ENCODE measurements at regions not wholly inside any gene's neighbourhood (a gene's known extent, or its start where the extent isn't known, plus 50 kb on each side); places are given as distances from the start of the nearest gene placed in this dataset.

DNA sequence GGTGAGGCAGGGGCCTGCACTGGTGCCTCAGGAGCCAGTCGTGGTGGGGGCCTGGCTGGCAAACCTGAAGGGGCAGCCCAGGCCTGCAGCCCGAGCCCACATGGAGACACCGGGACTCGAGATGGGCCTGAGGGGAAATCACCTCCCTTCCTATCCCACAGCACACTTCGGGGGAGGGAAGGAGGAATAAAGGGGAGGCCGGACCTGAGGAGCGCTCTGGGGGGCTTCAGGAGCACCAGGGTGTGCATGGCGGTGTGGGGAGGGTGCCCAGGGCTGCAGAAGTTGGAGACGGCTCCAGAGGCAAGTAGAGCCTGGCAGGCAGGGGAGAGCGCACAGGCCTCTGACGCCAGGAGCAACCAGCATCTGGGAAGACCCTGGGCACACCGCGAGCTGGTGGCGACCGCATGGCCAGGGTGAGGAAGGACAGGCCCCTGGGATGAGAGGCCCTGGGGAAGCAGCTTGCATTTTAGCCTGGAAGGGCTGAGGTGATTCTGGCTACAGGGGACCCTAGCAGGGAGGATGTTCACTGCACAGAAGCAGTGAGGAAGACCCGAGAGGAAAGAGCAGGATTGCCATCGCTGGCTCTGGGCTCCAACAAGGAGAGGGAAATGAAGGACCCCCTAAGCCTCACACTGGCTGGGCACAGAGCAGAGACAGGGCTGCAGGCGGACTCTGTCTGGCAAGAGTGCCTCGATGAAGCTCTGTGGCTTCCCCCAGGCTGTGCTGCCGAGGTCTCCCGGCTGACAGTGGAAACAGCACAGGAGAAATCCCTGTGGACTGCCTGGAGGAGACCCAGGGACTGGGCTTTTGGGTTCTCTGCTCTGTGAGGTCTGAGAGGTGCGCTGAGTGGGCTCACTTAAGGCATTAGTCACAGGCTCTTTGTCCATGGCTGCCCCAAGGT is 457.7 kb downstream of the BRD1 start:
- TF ChIP-seq, protein P1, sequence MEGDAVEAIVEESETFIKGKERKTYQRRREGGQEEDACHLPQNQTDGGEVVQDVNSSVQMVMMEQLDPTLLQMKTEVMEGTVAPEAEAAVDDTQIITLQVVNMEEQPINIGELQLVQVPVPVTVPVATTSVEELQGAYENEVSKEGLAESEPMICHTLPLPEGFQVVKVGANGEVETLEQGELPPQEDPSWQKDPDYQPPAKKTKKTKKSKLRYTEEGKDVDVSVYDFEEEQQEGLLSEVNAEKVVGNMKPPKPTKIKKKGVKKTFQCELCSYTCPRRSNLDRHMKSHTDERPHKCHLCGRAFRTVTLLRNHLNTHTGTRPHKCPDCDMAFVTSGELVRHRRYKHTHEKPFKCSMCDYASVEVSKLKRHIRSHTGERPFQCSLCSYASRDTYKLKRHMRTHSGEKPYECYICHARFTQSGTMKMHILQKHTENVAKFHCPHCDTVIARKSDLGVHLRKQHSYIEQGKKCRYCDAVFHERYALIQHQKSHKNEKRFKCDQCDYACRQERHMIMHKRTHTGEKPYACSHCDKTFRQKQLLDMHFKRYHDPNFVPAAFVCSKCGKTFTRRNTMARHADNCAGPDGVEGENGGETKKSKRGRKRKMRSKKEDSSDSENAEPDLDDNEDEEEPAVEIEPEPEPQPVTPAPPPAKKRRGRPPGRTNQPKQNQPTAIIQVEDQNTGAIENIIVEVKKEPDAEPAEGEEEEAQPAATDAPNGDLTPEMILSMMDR (IDR thresholded peaks at IDR 0.05; ENCODE audit: low read depth, low read length, missing control alignments) = no peak
- DNase-seq (ENCODE audit: extremely low read depth, low read depth) = no peak
- no peak overlapping the region for H3K4me3 ChIP-seq (replicated peaks; ENCODE audit: low read depth, low read length)

- no peak overlapping the region for H3K4me3 ChIP-seq (replicated peaks; ENCODE audit: low read depth, low read length)
- DNase-seq (ENCODE audit: extremely low read depth, low read depth) = no peak
- TF ChIP-seq, protein P1 (IDR thresholded peaks at IDR 0.05; ENCODE audit: low read depth, low read length, missing control alignments) = no peak
These were observed 458.5 kb downstream of the BRD1 start for GRCh38 chr22:49368976-49369725.

DNA sequence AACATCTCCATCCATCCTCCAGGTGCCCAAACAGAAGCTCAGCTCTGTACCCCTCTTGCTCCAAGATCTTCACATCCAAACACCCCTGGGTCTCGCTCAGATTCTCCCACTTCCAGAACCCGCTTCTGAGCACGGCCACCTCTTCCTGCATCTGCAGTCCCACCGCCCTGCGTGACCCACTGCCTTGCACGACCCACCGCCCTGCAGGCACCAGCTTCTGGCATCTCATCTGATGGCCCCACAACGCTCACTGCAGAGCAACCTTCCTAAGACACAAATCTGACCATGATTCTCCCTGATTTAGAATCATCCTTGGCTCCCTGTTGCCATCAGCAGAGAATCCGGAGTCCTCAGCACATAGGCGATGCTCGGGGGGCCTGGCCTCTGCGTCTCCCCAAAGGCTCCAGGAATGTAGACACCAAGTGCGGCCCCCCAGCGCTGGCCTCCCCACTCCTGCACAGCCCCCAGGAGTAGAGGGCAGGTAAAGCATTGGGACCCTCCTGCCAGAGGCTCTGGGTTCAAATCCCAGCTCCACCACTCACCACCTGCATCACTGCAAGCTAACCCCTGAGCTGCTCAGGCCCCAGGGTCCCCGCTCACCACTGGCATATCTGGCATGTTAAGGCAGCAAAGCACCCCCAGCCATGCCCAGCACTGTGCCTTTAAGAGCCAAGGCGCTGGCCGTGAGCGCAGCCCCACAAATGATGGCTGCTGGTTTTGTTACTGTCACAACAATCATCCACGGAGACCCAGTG is 459.3 kb downstream of the BRD1 start:
- TF ChIP-seq, protein P1 (IDR thresholded peaks at IDR 0.05; ENCODE audit: low read depth, low read length, missing control alignments) = no peak
- no peak overlapping the region for H3K4me3 ChIP-seq (replicated peaks; ENCODE audit: low read depth, low read length)
- DNase-seq (ENCODE audit: extremely low read depth, low read depth) = no peak

- no peak for DNase-seq (ENCODE audit: extremely low read depth, low read depth)
- no peak overlapping the region for H3K4me3 ChIP-seq (replicated peaks; ENCODE audit: low read depth, low read length)
- TF ChIP-seq, protein P1 (IDR thresholded peaks at IDR 0.05; ENCODE audit: low read depth, low read length, missing control alignments) = no peak
These were observed 460.5 kb downstream of the BRD1 start for GRCh38 chr22:49367041-49367697.

DNA sequence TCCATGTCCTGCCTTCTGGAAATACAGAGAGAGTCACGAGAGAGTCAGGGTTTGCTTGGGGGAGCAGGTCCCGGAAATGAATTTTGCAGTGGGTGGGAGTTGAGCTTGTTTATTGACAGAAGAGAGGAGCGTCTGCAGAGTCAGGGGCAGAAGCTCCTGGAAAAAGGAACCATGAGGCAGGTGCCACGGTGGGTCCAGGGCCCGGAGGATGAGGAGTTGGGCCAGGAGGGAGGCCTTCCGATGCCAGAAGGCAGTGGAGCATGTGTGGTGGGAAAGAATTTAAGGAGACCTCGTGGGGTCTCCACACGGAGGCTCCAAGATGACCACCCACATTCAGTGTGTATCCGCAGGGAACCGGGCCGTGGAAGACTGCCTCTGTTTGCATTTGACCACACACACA is 461.2 kb downstream of the BRD1 start:
- TF ChIP-seq, protein P1 (IDR thresholded peaks at IDR 0.05; ENCODE audit: low read depth, low read length, missing control alignments) = no peak
- no peak overlapping the region for H3K4me3 ChIP-seq (replicated peaks; ENCODE audit: low read depth, low read length)
- DNase-seq (ENCODE audit: extremely low read depth, low read depth) = no peak

DNA sequence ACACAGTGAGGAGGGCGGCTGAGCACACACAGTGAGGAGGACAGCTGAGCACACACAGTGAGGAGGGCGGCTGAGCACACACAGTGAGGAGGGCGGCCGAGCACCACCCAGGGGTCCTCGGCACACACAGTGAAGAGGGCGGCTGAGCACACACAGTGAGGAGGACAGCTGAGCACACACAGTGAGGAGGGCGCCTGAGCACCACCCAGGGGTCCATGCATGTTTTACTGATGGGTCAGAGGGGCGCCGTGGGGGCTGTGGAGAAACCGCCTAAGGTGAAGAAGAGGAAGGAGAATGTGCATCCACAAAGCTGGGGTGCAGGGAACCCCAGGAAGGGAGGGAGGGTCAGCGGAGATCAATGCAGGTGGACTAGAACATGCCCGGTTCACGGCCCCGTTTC is 461.8 kb downstream of the BRD1 start:
- DNase-seq (ENCODE audit: extremely low read depth, low read depth) = no peak
- no peak overlapping the region for H3K4me3 ChIP-seq (replicated peaks; ENCODE audit: low read depth, low read length)
- TF ChIP-seq, protein P1 (IDR thresholded peaks at IDR 0.05; ENCODE audit: low read depth, low read length, missing control alignments) = no peak
